ENCODE measurements at regions not wholly inside any gene's neighbourhood (a gene's known extent, or its start where the extent isn't known, plus 50 kb on each side); places are given as distances from the start of the nearest gene placed in this dataset.

DNA sequence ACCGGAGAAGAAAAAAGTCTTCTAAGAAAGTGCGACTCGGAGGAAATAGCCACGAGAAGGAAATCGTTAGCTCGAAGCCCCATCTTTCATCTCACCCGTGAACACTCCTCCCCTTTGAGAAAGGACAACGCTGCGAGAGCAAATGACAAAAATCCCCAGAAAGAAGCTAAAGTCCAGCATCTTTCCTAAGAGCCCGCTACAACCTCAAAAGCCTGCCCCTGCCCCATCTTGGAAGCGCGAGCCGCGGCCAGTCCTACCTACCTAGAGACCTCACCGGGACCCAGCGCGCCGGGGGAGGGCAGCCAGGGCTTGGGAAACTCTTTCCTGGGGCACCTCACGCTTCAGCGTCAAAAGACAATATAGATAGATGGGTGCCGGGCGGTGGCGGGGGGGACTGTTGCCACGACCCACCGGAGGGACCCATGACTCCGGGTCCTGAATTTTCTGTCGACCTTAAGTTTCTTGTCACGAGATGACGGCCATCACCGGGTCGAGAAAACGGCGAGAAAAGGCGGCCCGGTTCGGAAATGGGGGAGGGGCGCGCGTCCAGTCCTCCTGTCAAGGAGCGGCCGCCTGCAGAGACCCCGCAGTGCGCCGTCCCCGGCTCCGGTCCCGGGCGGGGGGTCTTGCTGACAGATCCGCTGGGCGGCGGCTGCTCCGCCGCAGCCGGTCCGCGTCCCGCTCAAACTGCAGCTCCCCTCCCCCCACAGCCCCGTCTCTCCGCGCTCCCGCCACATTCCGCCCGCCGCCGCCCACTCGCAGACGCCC is 65.9 kb downstream of the KCNRG start:
- Histone ChIP-seq H3K4me1 (ENCODE audit: control insufficient read depth, insufficient read depth, low read length) (peaks cover 8% of the 10 kb centered on the region), H3K4me3 (ENCODE audit: low read length in 2 of 2) (peak overlapping the region; percentile 71 to 88), H3K27me3 (ENCODE audit: control insufficient read depth in 1 of 2, insufficient read depth in 2 of 2, low read length in 2 of 2) (no peaks in the 10 kb centered on the region), H3K9me3 (ENCODE audit: control insufficient read depth in 2 of 2, low read length in 2 of 2) (no peaks in the 10 kb centered on the region), H3K27ac (ENCODE audit: low read length) (peak overlapping the region; percentile 81), H3K36me3 (ENCODE audit: control insufficient read depth in 2 of 2, insufficient read depth in 2 of 2, low read length in 2 of 2) (no peaks in the 10 kb centered on the region), H3K9ac (ENCODE audit: low read length in 2 of 2) (peak overlapping the region; percentile 65 to 66)

DNA sequence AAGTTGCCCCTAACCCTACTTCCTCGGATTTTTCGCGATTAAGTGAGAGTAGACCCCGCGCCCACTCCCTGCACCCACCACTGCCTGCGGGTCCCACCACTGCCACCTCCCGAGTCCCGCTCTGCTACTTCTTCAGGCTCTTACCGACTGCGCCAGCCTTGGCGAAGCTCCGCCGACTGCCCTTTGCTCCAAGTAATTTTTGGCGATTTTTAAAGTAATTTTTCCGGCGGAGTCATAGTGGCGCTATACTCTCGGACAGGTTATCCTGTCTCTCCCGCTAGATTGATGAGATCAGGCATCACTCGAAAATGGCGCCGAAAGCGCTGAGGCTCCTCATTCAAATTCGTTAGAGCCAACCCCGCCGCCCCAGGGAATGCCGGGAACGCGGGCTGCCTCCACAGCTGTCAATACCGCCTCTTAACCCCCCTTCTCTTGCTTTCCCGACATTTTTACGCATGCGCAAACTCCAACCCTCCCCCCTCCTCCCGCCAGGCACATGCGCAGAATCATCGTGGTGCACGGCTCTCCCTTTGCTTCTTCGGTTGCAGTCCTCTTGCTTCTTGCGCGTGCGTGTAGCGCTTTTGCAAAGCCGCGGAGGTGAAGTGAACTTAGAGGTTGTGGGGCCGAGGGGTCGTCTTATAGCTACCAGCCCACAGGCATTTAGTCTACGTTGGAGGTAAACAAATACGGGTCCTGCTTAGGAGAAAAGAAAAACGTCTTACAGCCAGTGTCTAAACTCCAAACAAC is 66.6 kb downstream of the KCNRG start:
- Histone ChIP-seq H3K4me1 (ENCODE audit: control insufficient read depth, insufficient read depth, low read length) (peaks cover 8% of the 10 kb centered on the region), H3K36me3 (ENCODE audit: control insufficient read depth in 2 of 2, insufficient read depth in 2 of 2, low read length in 2 of 2) (no peaks in the 10 kb centered on the region)

DNA sequence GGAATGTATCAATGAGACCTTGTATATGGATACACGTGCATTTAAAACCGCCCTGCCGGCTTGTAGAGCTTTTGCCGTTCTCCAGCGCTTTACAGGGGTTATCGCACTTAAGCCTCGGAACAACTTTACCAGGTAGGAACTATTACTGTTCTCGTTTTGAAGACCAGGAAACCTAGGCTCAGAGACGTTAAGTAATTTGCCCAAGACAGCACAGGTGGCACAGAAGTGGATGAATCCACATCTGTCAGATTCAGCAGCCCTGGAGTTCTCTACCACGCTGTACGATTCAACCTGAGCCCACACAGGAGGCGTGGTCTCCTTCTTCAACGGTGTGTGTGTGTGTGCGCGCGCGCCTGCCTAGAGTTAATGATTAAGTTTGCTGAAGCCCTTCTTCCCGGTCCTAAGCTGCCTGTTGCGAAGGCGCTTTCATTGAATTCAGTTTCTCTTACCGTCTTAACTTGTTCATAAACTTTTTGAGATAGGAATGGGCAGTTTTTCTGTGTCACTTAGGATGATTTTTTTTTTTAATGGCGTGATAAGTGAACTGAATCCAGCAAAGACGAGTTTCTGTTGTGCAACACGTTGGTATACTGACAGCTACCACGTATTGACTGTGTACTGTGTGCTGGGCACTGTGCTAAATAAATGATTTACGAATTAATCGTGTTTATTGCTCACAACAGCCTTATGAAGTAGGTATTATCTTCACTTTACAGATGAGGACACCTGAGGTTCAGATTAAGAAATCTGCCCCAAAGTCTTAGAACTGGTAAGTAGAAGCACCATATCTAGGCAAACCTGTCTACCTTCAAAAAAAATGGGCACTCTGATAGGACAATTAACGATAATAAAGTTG is 67.4 kb downstream of the KCNRG start:
- H3K9me3 ChIP-seq (ENCODE audit: control insufficient read depth in 2 of 2, low read length in 2 of 2) = no peaks in the 10 kb centered on the region
- H3K27me3 ChIP-seq (ENCODE audit: control insufficient read depth in 1 of 2, insufficient read depth in 2 of 2, low read length in 2 of 2) = no peaks in the 10 kb centered on the region
- H3K36me3 ChIP-seq (ENCODE audit: control insufficient read depth in 2 of 2, insufficient read depth in 2 of 2, low read length in 2 of 2) = no peaks in the 10 kb centered on the region
- peak overlapping the region; percentile 83 to 88 for H3K4me3 ChIP-seq (ENCODE audit: low read length in 2 of 2)
- peak overlapping the region; percentile 52 to 66 for H3K9ac ChIP-seq (ENCODE audit: low read length in 2 of 2)
- peaks cover 8% of the 10 kb centered on the region for H3K4me1 ChIP-seq (ENCODE audit: control insufficient read depth, insufficient read depth, low read length)
- H3K27ac ChIP-seq (ENCODE audit: low read length) = peak overlapping the region; percentile 49

More for the DNA sequence above, 66.6 kb downstream of the KCNRG start:
- H3K9me3 ChIP-seq (ENCODE audit: control insufficient read depth in 2 of 2, low read length in 2 of 2) = no peaks in the 10 kb centered on the region
- H3K27ac ChIP-seq (ENCODE audit: low read length) = peak overlapping the region; percentile 81
- H3K27me3 ChIP-seq (ENCODE audit: control insufficient read depth in 1 of 2, insufficient read depth in 2 of 2, low read length in 2 of 2) = no peaks in the 10 kb centered on the region
- peak overlapping the region; percentile 83 to 88 for H3K4me3 ChIP-seq (ENCODE audit: low read length in 2 of 2)
- peak overlapping the region; percentile 66 for H3K9ac ChIP-seq (ENCODE audit: low read length in 2 of 2)

DNA sequence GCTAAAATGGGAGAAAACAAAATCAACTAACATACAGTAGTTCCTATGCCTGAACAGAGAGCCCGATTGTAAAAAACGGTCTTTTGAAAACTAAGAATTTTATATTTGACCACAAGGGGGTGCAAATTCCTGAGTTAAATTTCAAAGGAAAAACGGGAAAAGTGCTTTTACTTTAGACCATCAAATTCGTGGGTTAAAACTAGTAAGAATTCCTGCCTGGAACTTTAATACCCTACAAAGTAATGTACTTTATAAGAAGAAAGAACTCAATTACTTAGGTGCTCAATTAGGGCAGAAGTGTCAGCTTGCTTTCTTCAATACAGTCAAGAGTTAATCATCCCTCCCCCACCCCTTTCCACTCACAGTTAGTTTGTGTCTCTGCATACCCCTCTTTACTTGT is 69.8 kb downstream of the KCNRG start:
- H3K9ac ChIP-seq (ENCODE audit: low read length in 2 of 2) = peak overlapping the region in 1 of 2 donors; percentile 19
- H3K27ac ChIP-seq (ENCODE audit: low read length) = no peak overlapping the region
- no peaks in the 10 kb centered on the region for H3K36me3 ChIP-seq (ENCODE audit: control insufficient read depth in 2 of 2, insufficient read depth in 2 of 2, low read length in 2 of 2)
- no peaks in the 10 kb centered on the region for H3K9me3 ChIP-seq (ENCODE audit: control insufficient read depth in 2 of 2, low read length in 2 of 2)
- peaks cover 8% of the 10 kb centered on the region for H3K4me1 ChIP-seq (ENCODE audit: control insufficient read depth, insufficient read depth, low read length)
- no peaks in the 10 kb centered on the region for H3K27me3 ChIP-seq (ENCODE audit: control insufficient read depth in 1 of 2, insufficient read depth in 2 of 2, low read length in 2 of 2)
- H3K4me3 ChIP-seq (ENCODE audit: low read length in 2 of 2) = peak overlapping the region; percentile 40 to 50

DNA sequence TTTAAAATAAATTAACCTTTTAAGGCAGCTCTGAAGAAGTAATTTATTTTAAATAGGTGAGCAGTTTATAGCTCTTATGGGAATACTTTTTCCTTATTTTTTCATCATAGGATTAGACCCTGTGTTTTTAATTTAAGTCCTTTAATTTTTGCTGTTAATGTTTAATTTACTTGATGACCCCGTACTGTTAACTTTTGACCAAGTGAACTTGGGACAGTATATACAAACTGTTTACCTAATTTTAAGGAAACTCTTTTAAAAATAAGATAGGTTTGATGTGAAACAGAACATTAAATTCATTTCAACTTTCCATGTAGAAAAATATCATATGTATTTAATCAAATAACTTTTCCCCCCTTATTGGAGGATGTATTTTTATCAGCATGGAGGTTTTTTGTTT is 74.4 kb downstream of the KCNRG start:
- H3K4me1 ChIP-seq (ENCODE audit: control insufficient read depth, insufficient read depth, low read length) = no peaks in the 10 kb centered on the region
- H3K9me3 ChIP-seq (ENCODE audit: control insufficient read depth in 2 of 2, low read length in 2 of 2) = no peaks in the 10 kb centered on the region
- no peak overlapping the region for H3K4me3 ChIP-seq (ENCODE audit: low read length in 2 of 2)
- H3K27me3 ChIP-seq (ENCODE audit: control insufficient read depth in 1 of 2, insufficient read depth in 2 of 2, low read length in 2 of 2) = no peaks in the 10 kb centered on the region
- no peak overlapping the region for H3K27ac ChIP-seq (ENCODE audit: low read length)
- H3K9ac ChIP-seq (ENCODE audit: low read length in 2 of 2) = no peak overlapping the region
- no peaks in the 10 kb centered on the region for H3K36me3 ChIP-seq (ENCODE audit: control insufficient read depth in 2 of 2, insufficient read depth in 2 of 2, low read length in 2 of 2)

DNA sequence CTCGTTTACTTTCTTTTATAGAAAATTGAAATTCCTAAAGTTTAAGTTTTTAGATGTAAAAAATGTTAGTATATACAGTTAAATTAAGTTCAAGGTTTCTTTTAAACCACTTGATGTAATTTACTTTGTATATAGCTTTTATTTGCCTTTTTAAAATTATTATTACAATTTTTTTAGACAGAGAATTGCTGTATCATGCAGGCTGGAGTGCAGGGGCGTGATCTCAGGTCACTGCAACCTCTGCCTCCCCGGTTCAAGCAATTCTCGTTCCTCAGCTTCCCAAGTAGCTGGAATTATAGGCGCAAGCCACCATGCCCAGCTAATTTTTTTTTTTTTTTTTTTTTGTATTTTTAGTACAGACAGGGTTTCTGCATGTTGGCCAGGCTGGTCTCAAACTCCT is 75.0 kb downstream of the KCNRG start:
- Histone ChIP-seq H3K27me3 (ENCODE audit: control insufficient read depth in 1 of 2, insufficient read depth in 2 of 2, low read length in 2 of 2) (no peaks in the 10 kb centered on the region), H3K9ac (ENCODE audit: low read length in 2 of 2) (no peak overlapping the region), H3K36me3 (ENCODE audit: control insufficient read depth in 2 of 2, insufficient read depth in 2 of 2, low read length in 2 of 2) (no peaks in the 10 kb centered on the region), H3K4me1 (ENCODE audit: control insufficient read depth, insufficient read depth, low read length) (no peaks in the 10 kb centered on the region), H3K9me3 (ENCODE audit: control insufficient read depth in 2 of 2, low read length in 2 of 2) (no peaks in the 10 kb centered on the region), H3K4me3 (ENCODE audit: low read length in 2 of 2) (no peak overlapping the region), H3K27ac (ENCODE audit: low read length) (no peak overlapping the region)

DNA sequence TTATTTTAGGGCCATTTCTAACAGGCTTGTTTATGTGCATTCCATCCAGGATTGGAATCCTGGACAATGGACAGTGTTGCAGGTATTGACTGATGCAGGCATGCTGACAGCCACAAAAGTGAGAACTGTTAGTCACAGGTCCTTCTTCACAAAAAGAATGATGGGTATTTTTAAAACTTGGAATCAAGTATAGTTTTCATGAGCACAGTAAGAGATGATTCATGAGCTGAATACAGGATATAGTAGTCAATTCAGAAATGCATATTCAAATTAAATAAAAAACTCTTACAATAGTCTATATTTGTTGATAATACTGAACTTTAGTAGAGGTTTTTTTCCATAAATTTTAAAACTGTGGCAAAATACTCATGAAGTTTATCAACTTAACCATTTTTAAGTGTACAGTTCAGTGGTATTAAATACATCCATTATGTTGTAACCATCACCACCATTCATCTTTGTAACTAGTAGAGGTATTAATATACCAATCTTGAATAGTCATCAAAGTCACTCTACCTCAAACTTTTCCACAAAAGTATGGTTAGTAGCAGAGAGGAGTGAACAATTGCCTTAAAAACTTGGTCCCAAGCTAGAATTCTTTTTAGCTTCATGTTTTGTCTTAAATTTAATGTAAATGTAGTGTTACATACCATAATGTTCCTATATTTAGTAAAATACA is 79.5 kb downstream of the KCNRG start:
- Histone ChIP-seq H3K27ac (ENCODE audit: low read length) (no peak overlapping the region), H3K9me3 (ENCODE audit: control insufficient read depth in 2 of 2, low read length in 2 of 2) (peaks cover 0 to 2% of the 10 kb centered on the region in 2 donors), H3K36me3 (ENCODE audit: control insufficient read depth in 2 of 2, insufficient read depth in 2 of 2, low read length in 2 of 2) (peaks cover 0 to 4% of the 10 kb centered on the region in 2 donors), H3K4me1 (ENCODE audit: control insufficient read depth, insufficient read depth, low read length) (no peaks in the 10 kb centered on the region), H3K9ac (ENCODE audit: low read length in 2 of 2) (no peak overlapping the region), H3K27me3 (ENCODE audit: control insufficient read depth in 1 of 2, insufficient read depth in 2 of 2, low read length in 2 of 2) (no peaks in the 10 kb centered on the region), H3K4me3 (ENCODE audit: low read length in 2 of 2) (no peak overlapping the region)

DNA sequence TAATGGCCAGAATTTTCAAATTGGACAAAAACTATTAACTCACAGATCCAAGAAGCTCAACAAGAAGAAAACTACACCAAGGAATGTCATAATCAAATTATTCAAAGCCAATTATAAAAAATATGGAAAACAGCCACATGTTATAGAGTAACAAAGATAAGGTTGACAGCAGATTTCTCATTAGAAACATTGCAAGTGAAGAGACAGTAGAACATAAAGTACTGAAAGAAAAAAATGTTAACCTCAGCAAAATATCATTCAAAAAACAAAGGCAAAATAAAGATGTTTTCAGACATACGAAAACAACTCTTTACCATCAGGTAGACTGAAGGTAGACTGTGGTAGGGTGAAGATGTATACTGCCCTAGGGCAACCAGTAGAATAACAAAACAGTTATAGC is 83.4 kb downstream of the KCNRG start:
- H3K9me3 ChIP-seq (ENCODE audit: control insufficient read depth in 2 of 2, low read length in 2 of 2) = peaks cover 0 to 2% of the 10 kb centered on the region in 2 donors
- no peaks in the 10 kb centered on the region for H3K27me3 ChIP-seq (ENCODE audit: control insufficient read depth in 1 of 2, insufficient read depth in 2 of 2, low read length in 2 of 2)
- no peak overlapping the region for H3K9ac ChIP-seq (ENCODE audit: low read length in 2 of 2)
- H3K27ac ChIP-seq (ENCODE audit: low read length) = no peak overlapping the region
- no peak overlapping the region for H3K4me3 ChIP-seq (ENCODE audit: low read length in 2 of 2)
- no peaks in the 10 kb centered on the region for H3K4me1 ChIP-seq (ENCODE audit: control insufficient read depth, insufficient read depth, low read length)
- H3K36me3 ChIP-seq (ENCODE audit: control insufficient read depth in 2 of 2, insufficient read depth in 2 of 2, low read length in 2 of 2) = peaks cover 0 to 4% of the 10 kb centered on the region in 2 donors

DNA sequence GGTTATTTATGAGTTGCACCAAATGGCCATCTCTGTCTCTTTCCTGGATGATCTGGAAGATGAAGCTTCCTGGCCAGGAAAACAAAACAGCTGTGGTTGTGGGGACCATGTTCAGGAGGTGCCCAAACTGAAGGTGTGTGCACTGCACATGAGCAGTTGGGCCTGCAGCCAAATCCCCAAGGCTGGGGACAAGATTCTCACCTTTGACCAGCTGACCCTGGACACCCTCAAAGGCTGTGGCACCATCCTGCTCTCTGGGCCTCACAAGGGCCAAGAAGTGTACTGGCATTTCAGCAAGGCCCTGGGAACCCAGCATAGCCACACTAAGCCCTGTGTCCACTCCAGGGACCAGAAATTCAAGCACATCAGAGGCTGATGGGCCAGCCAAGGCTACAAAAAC is 84.2 kb downstream of the KCNRG start:
- peaks cover 0 to 2% of the 10 kb centered on the region in 2 donors for H3K9me3 ChIP-seq (ENCODE audit: control insufficient read depth in 2 of 2, low read length in 2 of 2)
- H3K4me1 ChIP-seq (ENCODE audit: control insufficient read depth, insufficient read depth, low read length) = no peaks in the 10 kb centered on the region
- no peak overlapping the region for H3K27ac ChIP-seq (ENCODE audit: low read length)
- no peak overlapping the region for H3K9ac ChIP-seq (ENCODE audit: low read length in 2 of 2)
- no peak overlapping the region for H3K4me3 ChIP-seq (ENCODE audit: low read length in 2 of 2)
- peaks cover 0 to 4% of the 10 kb centered on the region in 2 donors for H3K36me3 ChIP-seq (ENCODE audit: control insufficient read depth in 2 of 2, insufficient read depth in 2 of 2, low read length in 2 of 2)
- H3K27me3 ChIP-seq (ENCODE audit: control insufficient read depth in 1 of 2, insufficient read depth in 2 of 2, low read length in 2 of 2) = no peaks in the 10 kb centered on the region

DNA sequence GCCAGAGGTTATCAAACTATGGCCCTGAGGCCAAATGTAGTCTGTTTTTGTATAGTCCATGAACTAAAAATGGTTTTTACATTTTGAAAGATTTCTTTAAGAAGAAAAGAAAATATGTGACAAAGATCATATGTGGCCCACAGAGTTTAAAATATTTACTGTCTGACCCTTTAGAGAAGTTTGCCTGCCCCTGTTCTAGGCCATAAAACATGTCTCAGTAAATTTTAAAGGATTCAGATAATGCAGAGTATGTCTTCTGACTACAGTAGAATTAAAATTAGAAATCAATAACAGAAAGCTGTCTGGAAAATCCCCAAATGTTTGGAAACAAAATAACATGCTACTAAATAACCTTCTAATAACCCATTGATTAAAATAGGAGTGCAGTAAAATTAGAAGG is 86.3 kb downstream of the KCNRG start:
- peaks cover 0 to 4% of the 10 kb centered on the region in 2 donors for H3K36me3 ChIP-seq (ENCODE audit: control insufficient read depth in 2 of 2, insufficient read depth in 2 of 2, low read length in 2 of 2)
- H3K9ac ChIP-seq (ENCODE audit: low read length in 2 of 2) = no peak overlapping the region
- peaks cover 0 to 2% of the 10 kb centered on the region in 2 donors for H3K9me3 ChIP-seq (ENCODE audit: control insufficient read depth in 2 of 2, low read length in 2 of 2)
- no peak overlapping the region for H3K27ac ChIP-seq (ENCODE audit: low read length)
- H3K4me3 ChIP-seq (ENCODE audit: low read length in 2 of 2) = no peak overlapping the region
- no peaks in the 10 kb centered on the region for H3K4me1 ChIP-seq (ENCODE audit: control insufficient read depth, insufficient read depth, low read length)
- no peaks in the 10 kb centered on the region for H3K27me3 ChIP-seq (ENCODE audit: control insufficient read depth in 1 of 2, insufficient read depth in 2 of 2, low read length in 2 of 2)
